GM19463 (cell line): ENCODE measurements at regions not wholly inside any gene's neighbourhood (a gene's known extent, or its start where the extent isn't known, plus 50 kb on each side); places are given as distances from the start of the nearest gene placed in this dataset.

Source experiments
- ATAC-seq: cut with Tn5 transposase; IDR thresholded peaks from one replicate; pipeline ENCODE4 v1.9.1; 2021; ENCODE audit warnings: mild to moderate bottlenecking, moderate library complexity; ENCODE audit not compliant: unreplicated experiment

GRCh38 chr1:83596331-83596730 lies 402.6 kb downstream of the TTLL7 start:
- no peak for ATAC-seq

- no peak for ATAC-seq
Observed at GRCh38 chr1:83593073-83593472, 405.9 kb downstream of the TTLL7 start.

GRCh38 chr1:83588140-83588539 lies 410.8 kb downstream of the TTLL7 start:
- no peak for ATAC-seq

GRCh38 chr1:83583351-83584014 lies 415.4 kb downstream of the TTLL7 start:
- no peak for ATAC-seq

GRCh38 chr1:83581747-83582146 lies 417.2 kb downstream of the TTLL7 start:
- ATAC-seq: no peak

GRCh38 chr1:83574791-83575190 lies 424.1 kb downstream of the TTLL7 start:
- ATAC-seq: peak; percentile 74

GRCh38 chr1:83573776-83574175 lies 425.2 kb downstream of the TTLL7 start:
- no peak for ATAC-seq

GRCh38 chr1:83571536-83571935 lies 427.4 kb downstream of the TTLL7 start:
- ATAC-seq: no peak

GRCh38 chr1:83561346-83561745 lies 437.6 kb downstream of the TTLL7 start:
- ATAC-seq: no peak

- ATAC-seq: no peak
Observed at GRCh38 chr1:83559129-83559840, 439.6 kb downstream of the TTLL7 start.

- no peak for ATAC-seq
Observed at GRCh38 chr1:83555871-83556270, 443.1 kb downstream of the TTLL7 start.

- ATAC-seq: no peak
Observed at GRCh38 chr1:83554174-83554573, 444.8 kb downstream of the TTLL7 start.

- ATAC-seq: no peak
Observed at GRCh38 chr1:83552820-83553219, 446.1 kb downstream of the TTLL7 start.

GRCh38 chr1:83548311-83548710 lies 450.6 kb downstream of the TTLL7 start:
- ATAC-seq: no peak

- ATAC-seq: no peak
Observed at GRCh38 chr1:83547901-83548300, 451.0 kb downstream of the TTLL7 start.

- ATAC-seq: no peak
Observed at GRCh38 chr1:83546874-83547273, 452.1 kb downstream of the TTLL7 start.

GRCh38 chr1:83545066-83545862 lies 453.7 kb downstream of the TTLL7 start:
- ATAC-seq: no peak

GRCh38 chr1:83543222-83543973 lies 455.5 kb downstream of the TTLL7 start:
- ATAC-seq: no peak

GRCh38 chr1:83531521-83532309 lies 467.2 kb downstream of the TTLL7 start:
- no peak for ATAC-seq

GRCh38 chr1:83530506-83530905 lies 468.4 kb downstream of the TTLL7 start:
- ATAC-seq: no peak
